GM19463 (cell line): ENCODE measurements at regions not wholly inside any gene's neighbourhood (a gene's known extent, or its start where the extent isn't known, plus 50 kb on each side); places are given as distances from the start of the nearest gene placed in this dataset.

ENCODE experiments used
- ATAC-seq: cut with Tn5 transposase; IDR thresholded peaks from one replicate; pipeline ENCODE4 v1.9.1; 2021; ENCODE audit warnings: mild to moderate bottlenecking, moderate library complexity; ENCODE audit not compliant: unreplicated experiment

GRCh38 chr6:50102676-50103075 is 52.9 kb upstream of the DEFB112 start:
- no peak for ATAC-seq

DNA sequence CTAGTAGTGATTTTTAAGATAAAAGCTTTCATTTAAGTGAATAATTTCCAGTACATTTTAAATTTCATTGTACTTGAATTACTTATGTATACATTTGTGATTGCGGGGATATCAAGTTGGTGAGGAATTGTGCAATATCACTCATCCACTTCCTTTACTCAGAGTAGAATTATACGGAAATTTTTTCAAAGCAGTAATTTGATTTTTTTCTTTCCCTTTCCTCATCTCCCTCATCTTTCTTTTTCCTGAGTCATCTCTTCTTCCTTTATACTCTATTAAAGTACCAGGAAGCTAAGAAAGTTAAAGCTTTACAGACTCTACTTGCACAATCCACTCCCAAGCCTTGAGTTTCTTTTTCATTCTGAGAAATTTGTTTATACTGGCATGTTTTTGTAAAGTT is 60.9 kb upstream of the DEFB112 start:
- no peak for ATAC-seq

GRCh38 chr6:50112981-50113857 is 63.5 kb upstream of the DEFB112 start:
- no peak for ATAC-seq

DNA sequence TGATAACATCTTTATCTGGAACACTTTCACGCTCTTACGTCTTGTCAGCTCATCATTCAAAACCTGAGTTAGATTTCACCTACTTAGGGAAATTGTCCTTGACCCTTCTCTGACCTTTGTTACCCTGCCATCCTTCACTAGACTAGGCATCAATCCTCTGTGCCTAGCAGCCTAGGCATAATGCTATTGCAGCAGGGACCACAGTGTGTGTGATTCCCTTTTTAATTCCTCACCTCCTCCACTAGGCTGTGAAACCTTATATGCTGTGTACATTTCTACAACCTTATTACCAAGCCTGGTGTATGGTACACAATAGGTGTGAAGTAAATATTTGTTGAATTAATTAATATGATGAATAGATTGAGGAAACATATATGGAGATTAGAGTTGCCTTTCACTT is 66.7 kb upstream of the DEFB112 start:
- no peak for ATAC-seq

DNA sequence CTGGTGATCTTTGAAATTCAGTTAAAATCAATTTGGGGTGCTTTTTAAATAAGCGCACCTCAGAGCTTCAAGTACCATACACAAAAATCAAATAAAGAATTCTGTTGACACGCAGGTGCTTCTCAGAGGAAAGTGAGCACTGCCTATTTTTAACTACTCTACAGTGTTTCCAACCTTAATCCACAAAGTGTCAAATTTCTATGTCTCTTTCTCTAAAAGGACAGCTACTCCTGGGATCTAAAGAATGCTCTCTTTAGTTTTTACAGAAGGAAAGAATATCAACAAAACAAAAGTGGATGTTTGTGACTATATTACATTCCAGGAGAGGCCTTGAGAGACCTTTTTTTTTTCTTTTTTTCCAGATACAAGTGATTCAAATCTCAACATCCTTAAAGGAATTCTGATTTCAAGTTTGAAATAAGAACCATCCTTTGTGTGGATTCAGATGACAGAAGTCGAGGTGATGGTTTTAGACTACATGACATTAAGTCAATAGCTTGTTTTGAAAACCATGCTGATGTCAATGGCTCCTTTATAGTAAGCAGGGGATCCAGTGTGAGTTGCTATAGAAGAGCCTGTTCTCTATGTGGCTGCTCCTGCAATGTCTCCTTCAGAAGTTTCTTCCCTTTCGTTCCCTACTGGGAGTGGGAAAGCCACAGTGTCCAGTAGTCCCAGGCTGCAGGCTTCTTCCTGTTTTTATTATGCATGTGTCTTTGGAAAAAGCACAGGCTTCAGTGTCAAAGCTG is 67.2 kb upstream of the DEFB112 start:
- ATAC-seq = no peak

DNA sequence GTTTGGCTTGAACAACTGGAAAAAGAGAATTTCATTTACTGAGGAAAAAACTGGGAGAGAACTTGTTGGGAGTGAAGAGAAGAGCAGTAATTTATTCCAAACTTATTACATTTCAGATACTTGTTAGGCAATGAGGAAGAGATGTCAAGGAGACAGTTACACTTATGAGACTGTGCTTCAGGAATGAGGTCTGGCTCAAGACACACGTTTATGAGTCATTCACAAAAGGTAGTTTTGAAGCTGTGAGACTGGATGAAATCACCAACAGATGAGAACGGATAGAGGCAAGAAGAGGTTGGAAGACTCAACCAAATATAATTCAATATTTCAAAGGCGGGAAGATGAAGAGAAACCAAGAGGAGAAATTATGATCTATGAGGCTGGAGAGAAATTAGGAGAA is 70.6 kb upstream of the DEFB112 start:
- ATAC-seq = no peak

DNA sequence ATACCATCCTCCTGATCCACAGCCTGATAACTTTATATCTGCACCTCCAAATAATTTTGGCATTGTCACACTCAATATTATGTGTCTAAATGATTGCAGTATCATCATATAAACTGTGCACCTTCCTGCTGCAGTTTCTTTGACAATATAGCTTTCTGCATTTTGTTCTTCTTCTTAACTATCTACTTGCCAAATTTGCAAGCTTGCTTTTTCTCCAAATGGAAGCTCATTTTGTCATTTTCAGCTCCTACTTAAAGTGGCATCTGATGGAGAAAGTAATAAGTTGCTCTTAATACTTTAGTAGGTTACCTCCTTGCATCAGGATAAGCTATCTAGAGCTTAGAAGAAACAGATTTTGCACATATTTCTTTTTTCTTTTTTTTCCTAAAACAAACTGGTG is 74.0 kb upstream of the DEFB112 start:
- no peak for ATAC-seq

GRCh38 chr6:50124572-50124971 is 74.8 kb upstream of the DEFB112 start:
- ATAC-seq = no peak

DNA sequence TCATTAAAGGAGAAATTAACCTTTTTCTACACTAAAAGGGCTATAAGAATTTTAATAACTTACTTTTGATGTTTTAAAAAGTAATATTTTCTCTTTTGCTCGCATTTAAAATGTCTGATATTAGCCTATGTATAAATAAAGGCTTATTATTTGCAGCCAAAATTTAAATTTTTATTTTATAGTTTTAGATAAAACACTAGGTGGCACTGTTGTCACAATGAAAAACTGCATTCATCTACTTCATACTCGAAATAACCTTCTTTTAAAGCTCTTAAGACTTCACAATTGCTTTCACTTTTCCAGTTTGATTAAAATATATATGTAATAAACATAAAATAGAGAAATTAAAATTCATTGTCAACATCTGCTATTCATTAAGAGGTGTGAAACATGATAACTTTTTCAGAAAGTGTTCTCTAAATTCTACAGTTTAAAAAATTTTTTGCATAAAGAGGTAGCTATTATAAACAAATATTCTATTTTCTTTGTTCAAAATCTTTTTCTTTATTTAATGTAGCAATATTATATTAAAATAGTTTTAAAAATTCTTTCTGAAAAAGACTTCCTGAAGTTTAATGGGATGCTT is 78.8 kb upstream of the DEFB112 start:
- ATAC-seq = no peak

GRCh38 chr6:50135968-50136367 is 86.2 kb upstream of the DEFB112 start:
- ATAC-seq = no peak

DNA sequence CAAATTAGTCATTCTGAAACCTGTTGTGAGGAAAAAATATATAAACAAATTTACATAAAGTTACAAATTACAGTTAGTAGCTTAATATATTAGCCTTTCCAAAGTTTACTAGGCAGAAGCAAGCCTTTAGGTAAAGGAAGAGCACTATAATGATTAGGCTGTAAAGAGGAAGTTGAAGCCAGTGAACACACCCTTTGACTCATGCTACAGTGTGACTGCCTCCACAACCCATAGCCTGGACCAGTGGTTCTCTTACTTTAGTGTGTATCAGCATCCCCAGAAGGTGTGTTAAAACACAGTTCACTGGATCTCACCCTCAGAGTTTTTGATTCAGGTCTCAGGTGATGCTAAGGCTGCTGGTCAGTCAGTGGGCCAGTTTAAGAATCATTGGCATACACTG is 91.4 kb upstream of the DEFB112 start:
- no peak for ATAC-seq

GRCh38 chr6:50143011-50143719 is 93.4 kb upstream of the DEFB112 start:
- ATAC-seq = no peak

- no peak for ATAC-seq
Measured at GRCh38 chr6:50145125-50145524, 95.4 kb upstream of the DEFB112 start.

DNA sequence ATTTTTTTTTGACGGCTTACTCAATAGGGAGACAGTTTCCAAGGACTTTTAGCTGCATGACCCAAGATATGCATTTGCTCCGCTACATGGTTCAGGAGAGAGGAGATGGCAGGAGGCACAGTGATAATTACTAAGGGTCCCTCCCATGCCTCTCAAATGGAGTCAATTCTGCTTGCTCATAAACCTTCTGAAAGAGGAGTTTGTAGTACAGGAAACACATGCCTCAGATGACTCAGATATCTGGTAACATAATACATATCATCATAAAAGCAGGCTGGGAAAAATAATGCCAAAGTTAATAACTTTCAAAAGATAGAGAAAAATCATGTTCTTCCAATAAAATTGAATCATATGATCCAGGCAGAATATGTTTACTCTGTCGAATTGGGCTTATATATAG is 97.6 kb upstream of the DEFB112 start:
- no peak for ATAC-seq

- ATAC-seq = no peak
Measured at GRCh38 chr6:50180646-50181045, 130.9 kb upstream of the DEFB112 start.

DNA sequence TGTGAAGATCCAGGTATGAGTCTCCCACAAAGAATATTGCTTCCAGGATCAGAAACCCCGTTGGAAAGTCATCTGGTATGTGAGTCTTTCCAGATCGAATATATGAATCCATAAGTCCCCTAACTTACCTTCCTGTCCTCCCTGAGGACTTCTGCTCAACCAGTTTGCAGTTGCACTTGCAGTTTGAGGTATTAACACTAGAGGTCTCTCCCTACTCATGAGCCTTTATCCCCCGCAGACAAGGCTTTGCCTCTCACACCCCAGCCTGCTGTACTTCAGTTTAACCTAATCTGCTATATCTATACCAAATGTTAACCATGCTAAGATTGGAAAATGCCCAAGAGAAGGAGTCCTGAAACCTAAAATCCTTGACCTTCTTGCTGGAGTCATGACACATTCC is 135.3 kb upstream of the DEFB112 start:
- ATAC-seq = peak; percentile 55

DNA sequence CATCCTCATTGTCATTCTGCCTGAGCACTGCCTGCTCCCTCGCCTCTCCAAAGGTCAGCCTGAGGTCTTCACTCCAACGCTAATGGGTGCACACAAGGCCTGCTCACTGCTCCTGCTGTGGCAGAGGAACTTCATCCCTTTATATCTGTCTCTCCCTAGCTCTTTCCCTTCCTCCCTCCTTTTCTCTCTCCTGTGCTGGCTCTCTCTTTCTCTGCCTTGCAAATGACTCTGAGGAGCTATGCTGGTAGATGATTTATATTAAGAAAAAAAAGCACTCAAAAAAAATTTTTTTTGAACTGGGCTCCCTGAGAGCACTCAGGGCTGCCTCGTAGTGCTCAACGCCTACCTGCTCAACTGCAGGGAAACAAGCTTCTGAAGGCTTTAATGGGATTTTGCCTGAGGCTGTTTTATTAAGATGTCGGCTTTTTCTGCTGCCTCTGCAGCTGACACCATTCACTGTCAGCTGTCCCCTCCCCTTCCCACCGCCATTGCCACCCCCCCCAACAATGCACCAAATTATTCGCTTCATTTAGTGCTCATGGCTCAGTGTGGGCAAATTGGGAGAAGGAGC is 137.7 kb upstream of the DEFB112 start:
- ATAC-seq = no peak

DNA sequence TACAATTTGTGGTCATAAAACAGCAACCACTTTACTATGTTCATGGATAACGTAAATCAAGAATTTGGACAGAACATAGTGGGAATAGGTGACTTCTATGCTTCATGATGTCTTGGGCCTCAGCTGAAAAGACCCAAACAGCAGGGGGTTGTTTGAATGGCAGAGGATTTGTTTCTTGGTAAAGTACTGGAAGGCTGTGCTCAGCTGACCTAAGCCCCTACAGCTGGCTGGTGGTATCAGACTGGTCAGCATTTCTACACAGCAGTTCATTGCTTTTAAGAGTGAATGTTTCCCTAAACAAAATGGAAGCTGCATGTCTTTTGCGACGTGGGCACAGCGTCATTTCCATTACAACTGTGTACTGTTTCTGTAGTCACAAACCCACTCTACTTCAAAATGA is 148.5 kb upstream of the DEFB112 start:
- no peak for ATAC-seq

DNA sequence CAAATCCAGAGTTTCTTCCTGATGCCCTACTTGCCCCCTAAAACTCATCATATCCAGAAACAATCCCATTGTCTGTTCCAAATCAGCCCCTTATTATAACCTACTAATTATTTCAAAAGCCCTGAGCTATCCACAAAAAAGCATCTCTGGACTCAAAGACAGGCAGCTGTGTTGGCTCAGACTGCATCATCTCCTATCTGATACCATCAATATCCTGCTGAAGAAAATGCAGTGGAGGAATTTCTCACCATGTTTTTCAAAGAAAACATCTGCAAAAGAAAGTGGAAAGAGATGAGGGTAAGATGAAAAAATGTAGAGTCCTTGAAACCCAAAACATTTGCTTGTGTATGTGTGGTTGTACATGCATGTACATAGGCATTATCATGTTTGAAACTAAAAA is 153.0 kb upstream of the DEFB112 start:
- no peak for ATAC-seq

DNA sequence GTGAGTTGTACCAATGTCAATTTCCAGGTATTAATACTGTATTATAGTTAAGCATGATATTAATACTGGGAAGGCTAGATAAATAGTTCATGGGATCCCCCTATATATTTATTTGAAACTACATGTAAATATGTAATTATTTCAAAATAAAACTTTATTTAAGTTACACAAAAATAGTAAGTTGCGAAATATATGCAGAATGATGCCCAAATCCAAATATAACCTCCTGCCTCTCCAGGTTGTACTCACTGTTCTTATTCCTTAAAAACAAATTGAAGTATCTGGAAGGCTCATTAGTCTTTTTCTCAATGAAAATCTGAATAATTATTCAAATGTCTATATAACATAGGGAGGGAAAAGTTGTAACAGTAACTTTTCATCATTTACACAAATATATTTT is 161.9 kb upstream of the DEFB112 start:
- ATAC-seq = no peak

DNA sequence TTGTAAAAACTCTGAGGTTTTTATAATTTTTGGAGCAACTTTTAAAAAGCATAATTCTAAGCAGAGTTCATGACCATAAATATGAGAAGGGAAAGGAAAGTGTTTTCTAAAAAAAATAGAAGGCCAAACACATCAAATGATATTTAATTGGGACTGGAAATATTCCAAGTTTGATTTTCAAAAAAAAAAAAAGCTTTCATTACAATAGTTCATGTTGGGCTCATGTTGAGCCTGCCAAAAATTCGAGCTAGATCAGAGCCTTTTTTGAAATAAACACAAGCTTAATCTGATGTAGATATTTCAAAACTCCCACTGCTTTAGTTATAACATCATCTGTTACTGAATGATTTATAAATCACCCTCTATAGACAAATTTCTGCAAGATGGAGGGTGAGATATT is 163.4 kb upstream of the DEFB112 start:
- no peak for ATAC-seq
